MM.1S (cell line): ENCODE measurements at regions not wholly inside any gene's neighbourhood (a gene's known extent, or its start where the extent isn't known, plus 50 kb on each side); places are given as distances from the start of the nearest gene placed in this dataset.

Source experiments
- EZH2 ChIP-seq: fragments of 300-600 bp; sonication (generic); optimal IDR thresholded peaks from 2 replicates; pipeline ENCODE3; 2017; ENCODE audit warnings: low read depth, mild to moderate bottlenecking, antibody characterized with exemption, low read length, mixed read lengths
- EZH2phosphoT487 ChIP-seq: fragments of 300-600 bp; sonication (generic); IDR thresholded peaks from 2 replicates; pipeline ENCODE4 v1.6.1; 2018; ENCODE audit warnings: antibody characterized with exemption, low read length
- TF ChIP-seq, protein P1 (sequence below): fragments of 300-600 bp; sonication (generic); IDR thresholded peaks from 2 replicates; pipeline ENCODE4 v1.5.1; 2016; ENCODE audit warnings: antibody characterized with exemption, low read length, mixed read lengths

DNA sequence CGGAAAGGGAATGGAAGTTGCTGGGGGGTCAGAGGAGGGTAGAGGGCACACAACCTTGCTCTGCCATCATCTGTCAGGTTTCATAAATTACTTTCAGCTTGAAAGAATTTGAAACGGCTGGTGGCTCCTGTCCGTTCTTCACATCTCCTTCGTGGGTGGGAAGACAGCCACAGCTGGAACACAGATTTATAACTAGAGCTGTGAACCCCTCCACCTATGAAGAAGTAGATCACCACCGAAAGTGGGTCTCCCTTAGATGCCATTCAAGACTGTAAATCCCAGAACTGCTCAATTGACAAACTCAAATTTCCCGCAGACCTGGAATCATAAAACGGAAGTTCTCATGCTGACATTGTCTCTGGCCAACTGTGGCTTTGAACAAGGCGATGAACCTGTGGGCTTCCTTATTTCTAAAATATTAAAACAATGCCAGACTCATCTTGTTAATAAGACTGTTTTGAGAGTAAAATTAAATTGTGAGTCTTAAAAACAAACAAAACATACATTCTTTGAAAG is 65.3 kb downstream of the BTBD3 start:
- TF ChIP-seq, protein P1, sequence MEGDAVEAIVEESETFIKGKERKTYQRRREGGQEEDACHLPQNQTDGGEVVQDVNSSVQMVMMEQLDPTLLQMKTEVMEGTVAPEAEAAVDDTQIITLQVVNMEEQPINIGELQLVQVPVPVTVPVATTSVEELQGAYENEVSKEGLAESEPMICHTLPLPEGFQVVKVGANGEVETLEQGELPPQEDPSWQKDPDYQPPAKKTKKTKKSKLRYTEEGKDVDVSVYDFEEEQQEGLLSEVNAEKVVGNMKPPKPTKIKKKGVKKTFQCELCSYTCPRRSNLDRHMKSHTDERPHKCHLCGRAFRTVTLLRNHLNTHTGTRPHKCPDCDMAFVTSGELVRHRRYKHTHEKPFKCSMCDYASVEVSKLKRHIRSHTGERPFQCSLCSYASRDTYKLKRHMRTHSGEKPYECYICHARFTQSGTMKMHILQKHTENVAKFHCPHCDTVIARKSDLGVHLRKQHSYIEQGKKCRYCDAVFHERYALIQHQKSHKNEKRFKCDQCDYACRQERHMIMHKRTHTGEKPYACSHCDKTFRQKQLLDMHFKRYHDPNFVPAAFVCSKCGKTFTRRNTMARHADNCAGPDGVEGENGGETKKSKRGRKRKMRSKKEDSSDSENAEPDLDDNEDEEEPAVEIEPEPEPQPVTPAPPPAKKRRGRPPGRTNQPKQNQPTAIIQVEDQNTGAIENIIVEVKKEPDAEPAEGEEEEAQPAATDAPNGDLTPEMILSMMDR: no peak
- TF ChIP-seq EZH2 (no peak), EZH2phosphoT487 (no peak)
